GM19328 (cell line): ENCODE measurements at regions not wholly inside any gene's neighbourhood (a gene's known extent, or its start where the extent isn't known, plus 50 kb on each side); places are given as distances from the start of the nearest gene placed in this dataset.

Source experiments
- ATAC-seq: cut with Tn5 transposase; IDR thresholded peaks from one replicate; pipeline ENCODE4 v1.9.1; 2021; ENCODE audit warnings: mild to moderate bottlenecking, moderate library complexity; ENCODE audit not compliant: unreplicated experiment

DNA sequence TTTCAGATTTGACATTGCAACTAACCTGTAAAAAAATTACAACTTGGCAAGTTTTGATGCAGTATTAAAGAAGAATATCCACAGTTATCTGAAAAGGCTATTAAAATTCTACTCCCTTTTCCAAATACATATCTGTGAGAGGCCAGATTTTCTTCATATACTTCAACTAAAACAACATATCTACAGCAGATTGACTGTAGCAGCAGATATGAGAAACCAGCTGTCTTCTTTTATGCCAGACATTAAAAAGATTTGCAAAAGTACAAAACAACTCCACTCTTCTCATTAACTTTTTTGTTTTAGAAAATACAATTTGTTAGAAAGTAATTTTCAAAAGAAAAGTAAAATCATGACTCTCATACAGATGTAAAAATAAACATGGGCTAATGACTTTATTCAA, 281.1 kb upstream of the PCSK5 start:
- no peak for ATAC-seq

DNA sequence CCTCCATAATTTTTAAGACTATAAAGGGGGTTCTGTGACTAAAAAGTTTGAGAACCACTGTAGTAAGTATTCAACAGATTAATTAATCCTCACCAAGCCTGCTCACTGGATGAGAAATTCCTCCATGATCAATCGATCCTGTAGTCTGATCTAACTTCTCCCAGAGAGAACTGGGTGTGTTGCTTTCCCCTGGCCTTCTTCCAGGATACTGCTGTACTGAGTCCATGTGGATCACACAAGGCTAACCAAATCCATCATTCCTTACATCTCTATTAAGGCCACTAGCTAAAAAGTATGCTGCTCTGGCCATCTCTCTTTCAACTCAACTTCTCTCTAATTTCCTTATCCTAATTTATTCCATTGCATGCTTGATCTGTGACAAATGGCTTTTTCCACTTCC, 280.2 kb upstream of the PCSK5 start:
- ATAC-seq = no peak

DNA sequence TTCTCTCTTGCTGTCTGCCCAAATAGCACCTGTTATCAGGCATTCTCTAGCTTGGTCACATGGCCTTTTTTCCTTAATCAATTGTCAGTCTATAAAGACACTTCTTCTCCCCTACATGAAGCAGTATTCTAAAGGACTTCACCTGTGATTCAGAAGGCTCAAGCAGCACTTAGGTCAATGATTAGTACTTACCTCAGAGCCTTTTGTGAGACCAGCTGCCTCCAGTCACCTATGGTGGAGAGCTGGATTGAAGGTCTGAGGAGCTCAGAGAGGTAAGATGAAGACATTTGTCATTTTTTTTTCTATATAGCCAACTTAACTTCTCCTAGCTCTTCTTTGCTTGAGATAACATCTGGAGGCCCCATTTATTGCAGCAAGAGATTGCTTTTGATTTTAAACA, 278.3 kb upstream of the PCSK5 start:
- no peak for ATAC-seq

DNA sequence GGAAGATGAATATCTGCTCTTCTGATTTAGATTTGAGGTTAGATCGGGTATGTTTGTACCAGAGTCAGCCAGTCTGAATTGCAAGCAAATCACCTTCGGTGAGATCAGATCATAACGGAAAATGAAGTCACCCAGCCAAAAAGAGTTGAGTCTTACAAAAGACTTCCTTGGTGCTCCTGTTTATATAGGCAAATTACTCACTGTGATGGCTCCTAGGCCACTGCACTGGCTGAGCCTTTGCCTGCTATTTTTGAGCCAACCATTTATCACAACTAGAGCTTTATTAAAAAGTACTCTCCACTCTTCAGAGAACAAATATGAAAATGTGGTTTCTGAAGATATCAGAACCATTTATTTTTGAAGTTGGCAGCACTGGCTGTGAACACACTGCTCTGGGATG, 277.7 kb upstream of the PCSK5 start:
- no peak for ATAC-seq

DNA sequence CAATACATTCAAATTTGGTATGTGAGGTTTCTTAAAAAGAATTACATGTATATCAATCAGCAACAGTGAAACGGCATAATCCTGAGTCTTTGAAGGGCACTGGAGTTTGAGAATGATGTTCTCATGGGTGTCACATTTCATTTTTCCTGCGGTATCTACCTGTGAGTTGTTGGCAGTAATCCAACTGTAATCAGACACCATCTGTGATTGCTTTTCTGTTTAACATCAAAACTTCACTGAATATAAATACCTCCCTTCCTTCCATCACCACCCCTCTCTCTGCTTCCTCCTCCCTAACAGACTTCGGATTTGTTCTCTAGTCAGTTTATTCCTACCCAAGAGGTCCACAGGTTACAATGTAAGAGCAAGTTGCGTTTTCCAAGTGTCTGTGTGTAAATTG, 275.2 kb upstream of the PCSK5 start:
- no peak for ATAC-seq

DNA sequence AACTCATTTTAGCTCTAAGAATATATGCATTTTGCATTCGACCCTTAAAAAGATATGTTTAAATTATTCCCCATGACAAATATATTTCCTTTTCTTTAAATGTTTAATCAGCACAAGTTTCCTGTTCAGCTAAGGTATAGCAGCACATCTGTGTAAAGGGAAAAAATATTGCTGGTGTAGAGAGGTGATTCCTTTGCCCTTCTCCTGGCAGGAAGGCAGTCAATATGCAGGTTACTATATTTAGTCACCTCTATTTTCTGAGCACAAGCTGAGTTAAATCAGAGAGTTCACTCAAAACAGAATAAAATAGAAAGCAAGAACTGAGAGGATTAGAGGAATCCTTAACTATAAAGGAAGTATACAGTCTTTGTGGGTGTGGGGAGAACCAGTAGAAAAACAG, 274.4 kb upstream of the PCSK5 start:
- ATAC-seq = no peak

DNA sequence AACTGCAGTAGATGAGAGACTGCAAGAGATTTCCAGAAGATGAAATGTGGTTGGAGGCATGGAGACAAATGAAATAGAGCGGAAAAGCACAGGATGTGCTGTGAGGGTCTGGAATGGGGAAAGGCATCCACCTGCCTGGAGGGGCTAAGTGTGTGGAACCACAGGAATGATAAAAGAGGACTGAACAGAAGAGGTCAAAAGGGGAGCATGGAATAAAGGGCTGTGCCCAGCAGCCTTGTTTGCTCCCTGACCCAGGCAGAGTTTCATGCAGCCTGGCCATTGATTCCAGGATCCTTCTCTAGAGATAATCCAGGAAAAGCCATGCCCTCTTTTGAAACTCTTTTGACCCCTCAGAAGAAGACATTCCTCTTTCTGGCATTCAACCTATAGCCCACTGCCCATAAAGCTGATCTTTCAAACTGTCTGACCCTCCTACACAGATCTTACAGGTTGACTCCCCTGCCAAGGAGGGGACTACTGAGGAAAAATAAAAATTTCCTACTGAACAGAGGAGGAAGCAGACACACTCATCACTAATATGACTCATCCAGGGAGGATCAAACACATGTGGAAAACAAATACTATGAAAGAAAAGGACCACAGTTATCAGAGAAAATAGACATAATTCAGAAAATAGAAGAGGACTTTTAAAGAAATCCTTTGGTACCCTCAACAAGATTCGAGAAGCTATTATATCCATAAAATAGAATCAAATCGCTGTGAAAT, 273.5 kb upstream of the PCSK5 start:
- no peak for ATAC-seq

DNA sequence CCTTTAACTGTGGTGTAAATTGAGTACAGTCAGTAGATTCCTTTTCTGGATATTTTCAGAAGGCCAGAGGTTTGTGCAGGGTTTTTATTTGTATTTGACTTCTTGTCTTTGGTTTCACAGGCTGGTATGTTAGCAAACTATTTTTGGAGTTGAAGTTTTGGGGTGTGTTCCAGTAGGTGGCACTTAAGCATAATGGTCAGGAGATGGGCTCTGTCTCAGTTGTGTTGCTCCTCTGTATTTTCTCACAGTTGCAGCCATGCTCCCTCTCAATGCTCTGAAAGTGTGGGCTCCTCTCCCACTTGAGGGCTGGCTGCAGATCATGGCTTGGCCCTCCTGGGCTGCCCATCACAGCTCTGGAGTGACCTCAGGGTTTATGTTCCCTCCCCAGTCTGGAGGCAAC, 267.0 kb upstream of the PCSK5 start:
- no peak for ATAC-seq

DNA sequence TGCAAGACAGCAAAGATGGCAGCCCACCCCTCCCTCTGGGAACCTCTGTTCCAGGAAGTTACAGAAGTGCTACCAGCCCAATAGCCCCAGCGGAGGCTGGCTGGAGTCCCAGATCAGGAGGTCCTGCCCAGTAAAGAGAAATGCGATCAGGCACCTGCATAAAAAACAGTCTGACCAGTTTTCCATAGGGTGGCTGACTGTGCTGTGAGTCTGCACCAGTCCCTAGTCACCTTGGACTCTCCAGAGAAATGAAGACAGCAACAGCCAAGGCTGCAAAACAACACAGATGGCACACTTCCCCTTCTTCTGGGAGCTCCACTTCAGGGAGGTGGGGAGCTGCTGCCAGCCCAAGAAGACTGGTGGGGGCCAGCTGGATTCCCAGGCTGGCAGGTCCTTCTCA, 265.5 kb upstream of the PCSK5 start:
- ATAC-seq = no peak

DNA sequence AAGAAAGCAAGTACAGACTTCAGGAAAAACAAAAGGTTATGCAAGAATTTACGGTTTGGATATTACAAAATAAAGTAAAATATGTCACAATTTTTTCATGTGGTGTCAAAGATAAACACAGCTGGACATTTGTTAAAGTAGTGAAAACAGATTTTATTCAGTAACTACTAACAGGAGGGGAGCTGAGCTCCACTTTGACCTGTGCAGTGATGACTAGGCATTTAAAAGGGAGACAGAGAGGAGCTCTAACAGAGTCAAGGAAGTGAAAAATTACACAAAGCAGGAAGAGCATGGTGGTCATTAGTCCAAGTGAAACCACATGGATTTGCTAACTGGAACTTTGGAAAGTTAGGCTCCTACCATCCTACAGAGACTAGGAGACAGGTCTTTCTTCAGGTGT, 263.6 kb upstream of the PCSK5 start:
- ATAC-seq = no peak

DNA sequence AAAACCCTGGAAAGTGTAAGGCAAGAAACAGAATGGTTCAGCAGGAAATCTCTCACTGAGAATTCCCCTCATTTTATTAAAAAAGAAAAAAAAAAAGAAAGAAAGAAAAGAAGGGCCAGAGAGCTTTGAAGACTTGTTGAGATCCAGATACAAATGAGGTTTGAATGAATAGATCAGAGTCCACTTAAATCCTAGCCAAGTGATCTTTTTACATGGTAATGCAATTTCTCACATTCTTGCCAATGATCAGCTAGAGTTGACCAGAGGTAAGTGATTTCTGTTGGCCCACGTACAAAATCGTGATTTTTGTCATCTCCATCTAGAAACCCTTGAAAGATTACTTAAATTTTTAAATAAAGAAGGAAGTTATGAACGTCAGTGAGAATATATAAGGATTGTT, 261.5 kb upstream of the PCSK5 start:
- no peak for ATAC-seq

DNA sequence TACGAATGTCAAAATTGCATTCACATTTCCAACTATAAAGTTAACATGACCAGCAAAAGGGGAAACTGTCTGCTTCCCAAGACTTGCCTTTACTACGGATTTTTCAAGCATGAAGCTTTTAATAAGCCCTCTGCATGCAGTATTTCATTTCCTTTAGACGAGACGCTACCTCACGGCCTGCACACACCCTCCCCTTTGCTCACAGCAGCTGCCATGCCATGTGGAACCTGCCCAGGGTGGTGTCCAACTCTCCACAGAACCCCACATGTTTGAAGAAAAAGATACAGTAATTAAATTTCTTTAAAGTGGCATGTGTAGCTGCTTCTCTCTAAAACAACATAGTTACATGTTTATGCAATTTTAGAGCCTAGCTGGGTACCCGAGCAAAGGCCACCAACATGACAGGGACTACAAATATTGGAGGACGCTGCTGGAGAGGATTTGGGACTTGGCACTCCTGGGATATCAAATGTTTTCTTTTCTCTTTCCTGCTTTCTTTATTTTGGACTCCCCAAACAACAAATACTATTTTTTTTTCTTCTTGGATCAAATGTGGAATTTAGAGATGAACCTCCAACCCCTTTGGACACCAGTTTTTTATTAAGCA, 256.9 kb upstream of the PCSK5 start:
- no peak for ATAC-seq

DNA sequence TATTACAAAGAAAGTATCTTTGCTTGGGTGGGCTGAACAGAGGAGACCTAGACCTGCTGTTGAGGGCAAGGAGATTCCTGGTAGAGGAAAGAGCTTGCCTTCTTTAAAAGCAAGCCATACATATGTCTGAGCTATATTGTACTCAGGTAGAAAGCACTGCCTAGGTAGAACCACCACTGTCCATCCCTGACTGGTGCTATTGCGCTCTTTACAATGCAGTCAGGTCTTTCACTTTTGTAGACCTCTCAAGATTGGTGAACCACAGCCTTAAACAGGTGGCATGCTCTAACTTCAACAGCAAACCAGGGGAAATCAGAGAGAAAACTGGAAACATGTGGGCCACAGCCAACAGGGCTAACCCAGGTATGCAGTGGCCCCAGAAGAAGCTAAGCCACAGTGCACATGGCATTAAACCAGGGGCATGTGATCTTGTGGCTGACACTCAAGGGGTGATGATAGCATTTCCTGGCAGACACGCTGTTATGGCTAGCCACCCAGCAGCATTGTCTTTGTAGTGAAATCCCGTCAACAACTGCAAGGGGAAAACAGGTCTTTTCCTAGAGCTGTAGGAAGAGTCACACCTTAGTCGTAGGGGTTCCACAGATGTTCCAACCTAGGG, 253.9 kb upstream of the PCSK5 start:
- ATAC-seq = no peak

DNA sequence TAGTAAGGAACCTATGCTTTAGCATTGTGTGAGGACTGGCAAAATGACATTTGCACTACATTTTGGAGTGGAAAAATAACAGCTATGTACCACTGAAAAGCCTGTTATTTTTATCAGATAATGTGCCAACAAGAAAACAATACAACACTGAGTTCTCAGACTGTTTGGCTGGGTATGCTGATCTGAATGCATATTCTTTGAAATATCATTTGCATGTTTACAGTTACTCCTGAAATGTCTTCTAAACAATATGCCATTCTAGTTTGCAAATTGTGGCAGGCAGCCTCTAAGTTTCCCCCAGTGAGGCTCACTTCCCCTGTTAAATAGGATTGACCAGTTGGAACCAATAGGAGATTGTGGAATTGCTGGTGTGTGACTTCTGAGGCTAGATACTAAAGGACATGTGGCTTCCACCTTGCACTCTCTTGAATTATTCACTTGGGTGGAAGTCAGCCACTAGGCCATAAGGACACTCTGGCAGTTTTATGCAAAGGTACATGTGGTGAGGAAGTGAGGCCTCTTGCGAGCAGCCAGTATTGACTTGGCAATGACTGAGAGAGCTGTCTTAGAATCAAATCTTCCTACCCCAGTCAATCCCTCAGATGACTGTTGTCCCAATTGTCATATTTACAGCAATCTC, 250.4 kb upstream of the PCSK5 start:
- ATAC-seq = no peak

DNA sequence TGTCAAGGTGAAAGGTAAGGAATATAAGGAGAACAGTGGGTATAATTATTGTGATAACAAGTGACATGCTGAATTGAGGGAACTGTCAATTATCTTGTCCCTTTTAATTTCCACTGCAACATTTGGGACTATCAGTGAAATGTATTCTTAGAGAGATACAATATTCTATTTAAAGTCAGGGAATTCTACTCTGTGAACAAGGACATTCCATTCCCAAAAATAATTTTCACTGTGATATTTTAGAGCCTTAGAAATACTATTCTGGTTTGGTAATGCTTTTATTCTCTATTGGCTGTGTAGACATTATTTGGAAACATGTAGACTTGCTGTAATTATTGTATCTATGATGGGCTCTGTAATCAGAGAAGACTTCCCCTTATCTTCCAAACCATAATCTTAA, 248.0 kb upstream of the PCSK5 start:
- no peak for ATAC-seq

DNA sequence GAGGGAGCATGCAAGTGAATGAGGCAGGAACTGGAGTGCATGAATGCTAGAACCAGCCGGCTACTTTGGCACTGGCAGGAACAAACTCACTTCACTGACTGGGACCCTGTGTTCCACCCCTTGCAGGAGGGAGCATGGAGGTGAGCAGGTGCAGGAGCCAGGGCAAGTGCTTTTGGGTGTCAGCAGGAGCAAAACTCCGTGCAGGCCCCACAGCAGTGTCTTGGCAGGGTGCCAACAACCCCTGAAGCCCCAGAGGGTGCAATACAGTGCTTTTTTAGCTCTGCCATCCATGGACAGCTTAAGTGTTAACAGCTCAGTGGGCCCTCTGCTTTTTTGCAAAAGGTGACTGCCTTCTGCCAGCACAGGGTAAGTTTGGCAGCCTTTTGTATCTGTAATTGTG, 245.8 kb upstream of the PCSK5 start:
- no peak for ATAC-seq

DNA sequence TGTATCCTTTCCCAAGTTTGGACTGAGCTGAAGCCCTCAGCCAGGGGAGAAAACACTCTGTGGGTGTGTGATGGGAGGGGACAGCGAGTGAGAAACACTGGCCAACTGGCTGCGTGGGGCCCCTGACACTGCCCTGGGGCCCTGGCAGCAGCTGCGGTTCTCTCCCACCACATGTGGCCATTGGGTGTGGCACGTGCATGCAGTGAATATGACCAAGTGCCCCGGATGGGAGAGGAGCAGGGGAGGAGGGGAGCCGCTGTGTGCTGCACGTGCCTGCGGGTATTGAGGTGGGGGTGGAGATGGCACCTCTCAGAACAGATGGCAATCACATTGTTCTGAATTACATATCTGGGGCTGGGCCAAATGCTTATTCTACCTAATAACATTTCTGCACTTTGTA, 242.4 kb upstream of the PCSK5 start:
- no peak for ATAC-seq

DNA sequence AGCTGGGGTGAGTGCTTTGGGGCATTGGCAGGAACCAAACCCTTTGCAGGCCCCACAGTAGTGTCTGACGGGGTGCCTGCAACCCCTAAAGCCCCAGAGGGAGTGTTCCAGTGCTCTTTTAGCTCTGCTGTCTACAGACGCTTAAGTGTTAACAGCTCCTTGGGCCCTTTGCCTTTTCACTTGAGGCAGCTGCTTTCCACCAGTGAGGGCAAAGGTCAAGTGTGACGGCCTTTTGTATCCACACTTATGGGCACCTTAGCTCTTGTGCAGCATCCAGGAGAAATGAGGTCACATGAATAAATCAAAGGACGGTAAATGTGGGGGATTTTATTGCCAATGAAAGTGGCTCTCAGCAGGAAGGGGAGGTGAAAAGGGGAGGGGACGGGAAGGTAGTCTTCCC, 241.4 kb upstream of the PCSK5 start:
- ATAC-seq = no peak

DNA sequence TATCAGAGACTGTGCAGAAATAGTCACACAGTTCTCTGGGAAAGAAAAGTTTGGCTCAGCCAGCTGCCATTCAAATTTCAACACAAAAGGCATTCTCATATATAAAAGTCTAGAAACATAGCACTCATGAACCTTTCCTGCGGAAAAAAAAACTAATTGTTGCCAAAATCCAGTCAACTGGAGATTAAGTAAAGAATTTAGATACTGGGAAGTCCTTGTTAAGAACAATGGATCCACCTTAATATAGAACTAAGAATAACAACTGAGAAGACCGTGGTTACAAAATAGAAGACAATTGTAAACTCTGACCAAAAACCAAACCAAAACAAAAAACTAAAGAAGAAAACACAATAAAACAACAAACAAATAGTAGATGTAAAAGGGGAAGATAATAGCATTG, 238.8 kb upstream of the PCSK5 start:
- no peak for ATAC-seq

DNA sequence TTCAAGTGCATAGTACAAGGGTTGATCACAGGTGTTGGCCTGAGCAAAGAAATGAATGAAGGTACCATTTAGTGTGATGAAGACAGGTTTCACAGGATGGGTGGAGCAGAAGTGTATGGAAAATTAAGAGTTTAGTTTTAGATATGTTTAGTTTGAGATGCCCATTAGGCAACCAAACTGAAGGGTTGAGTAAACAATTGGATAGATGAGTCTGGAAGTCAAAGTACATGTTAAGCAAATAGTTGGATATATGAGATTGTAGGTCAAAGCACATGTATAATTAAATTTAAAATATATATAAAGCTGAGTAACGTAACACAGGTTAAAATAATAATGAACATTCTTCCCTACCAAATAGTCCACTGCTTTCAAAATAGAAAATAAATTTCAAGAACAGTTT, 237.1 kb upstream of the PCSK5 start:
- no peak for ATAC-seq

DNA sequence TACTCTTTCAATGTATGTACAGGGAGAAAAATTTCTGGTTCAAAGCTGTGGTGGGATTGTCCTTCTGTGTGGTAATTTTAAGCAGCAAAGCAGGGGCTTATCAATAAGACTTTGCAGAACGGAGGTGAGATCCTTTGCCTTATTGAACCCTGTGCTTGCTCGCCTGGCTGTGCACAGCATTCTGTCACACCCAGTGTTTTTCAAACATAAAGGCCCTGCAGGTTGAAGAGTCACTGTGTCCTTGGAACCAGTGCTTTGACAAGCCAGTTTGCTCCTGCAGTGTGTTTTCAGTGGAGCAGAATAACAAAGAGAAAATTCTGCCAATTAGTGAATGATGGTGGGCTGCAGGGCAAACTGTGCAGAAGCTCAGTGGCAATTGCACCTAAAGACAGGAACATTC, 236.7 kb upstream of the PCSK5 start:
- no peak for ATAC-seq

DNA sequence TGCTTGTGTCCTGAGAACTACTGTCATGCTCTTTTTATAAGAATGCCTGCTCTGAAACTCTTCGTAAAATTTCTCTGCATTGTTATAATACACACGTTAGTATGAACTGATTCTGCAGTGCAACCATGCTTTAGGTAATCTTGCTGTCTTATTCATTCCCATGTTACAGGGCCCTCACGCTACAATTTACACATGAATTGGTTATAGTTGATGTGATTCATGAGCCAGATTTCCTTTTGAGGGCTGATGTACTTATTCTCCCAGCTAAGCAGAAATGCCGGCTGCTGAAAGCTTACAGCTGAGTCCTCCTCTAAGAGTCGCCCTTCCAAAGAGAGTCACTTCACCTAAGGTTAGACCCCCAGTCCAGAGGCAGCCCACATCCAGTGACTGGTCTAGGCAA, 233.5 kb upstream of the PCSK5 start:
- no peak for ATAC-seq
